Posterior cingulate gyrus (tissue), 11 donors: ENCODE measurements at regions not wholly inside any gene's neighbourhood (a gene's known extent, or its start where the extent isn't known, plus 50 kb on each side); places are given as distances from the start of the nearest gene placed in this dataset.
"Not testable (repeated sequence)": the region's sequence is repeated elsewhere in the genome, so short reads cannot be mapped to it uniquely, and the experiment has no call there.

Experiments
- DNase-seq, 10 donors: peaks; one replicate each; pipeline versions ENCODE4 v3.0.0 to v3.0.0-alpha.2; 2020 to 2021; ENCODE audit warnings: mixed read lengths in 3 of 10
- intact Hi-C: fragments of 100-400 bp; cut with DNase I; formaldehyde crosslinking; loops from one replicate; pipeline ENCODE4 v1.15.1; 2023

GRCh38 chr18:39453882-39454281, 1888.3 kb upstream of the CELF4 start:
- no peak for DNase-seq
- intact Hi-C loops, result no loop called here

GRCh38 chr18:39453356-39453755, 1887.8 kb upstream of the CELF4 start:
- no peak for DNase-seq
- intact Hi-C loops, result no loop called here

- DNase-seq, result no peak
- intact Hi-C loops, result no loop called here
Observed at GRCh38 chr18:39450958-39451357, 1885.4 kb upstream of the CELF4 start.

GRCh38 chr18:39449566-39449965, 1884.0 kb upstream of the CELF4 start:
- no peak for DNase-seq
- intact Hi-C loops, result no loop called here

GRCh38 chr18:39448942-39449341, 1883.3 kb upstream of the CELF4 start:
- intact Hi-C loops, result no loop called here
- DNase-seq, result no peak

- intact Hi-C loops, DNase-seq: not testable (repeated sequence)
Observed at GRCh38 chr18:39444957-39445356, 1879.4 kb upstream of the CELF4 start.

GRCh38 chr18:39441648-39442047, 1876.0 kb upstream of the CELF4 start:
- no peak for DNase-seq
- intact Hi-C loops, result no loop called here

GRCh38 chr18:39435996-39436395, 1870.4 kb upstream of the CELF4 start:
- intact Hi-C loops, result no loop called here
- no peak for DNase-seq

- no peak for DNase-seq
- intact Hi-C loops, result no loop called here
Observed at GRCh38 chr18:39435209-39435608, 1869.6 kb upstream of the CELF4 start.

- no peak for DNase-seq
- intact Hi-C loops, result no loop called here
Observed at GRCh38 chr18:39434223-39434920, 1868.8 kb upstream of the CELF4 start.

- peak in 1 of 10 donors; percentile 21 for DNase-seq
- intact Hi-C loops, result no loop called here
Observed at GRCh38 chr18:39425172-39425850, 1859.7 kb upstream of the CELF4 start.

GRCh38 chr18:39424261-39424660, 1858.7 kb upstream of the CELF4 start:
- intact Hi-C loops, result no loop called here
- DNase-seq, result no peak

GRCh38 chr18:39421276-39421675, 1855.7 kb upstream of the CELF4 start:
- no peak for DNase-seq
- intact Hi-C loops, result no loop called here

GRCh38 chr18:39419315-39419714, 1853.7 kb upstream of the CELF4 start:
- intact Hi-C loops, result no loop called here
- no peak for DNase-seq

GRCh38 chr18:39415471-39415870, 1849.9 kb upstream of the CELF4 start:
- intact Hi-C loops, result no loop called here
- DNase-seq, result no peak

GRCh38 chr18:39414009-39414700, 1848.6 kb upstream of the CELF4 start:
- DNase-seq, result no peak
- intact Hi-C loops, result no loop called here

GRCh38 chr18:39406941-39407340, 1841.3 kb upstream of the CELF4 start:
- intact Hi-C loops, result no loop called here
- DNase-seq, result no peak

- intact Hi-C loops, result no loop called here
- no peak for DNase-seq
Observed at GRCh38 chr18:39403121-39403520, 1837.5 kb upstream of the CELF4 start.

GRCh38 chr18:39399662-39400061, 1834.1 kb upstream of the CELF4 start:
- no peak for DNase-seq
- intact Hi-C loops, result no loop called here

- no peak for DNase-seq
- intact Hi-C loops, result no loop called here
Observed at GRCh38 chr18:39396168-39396567, 1830.6 kb upstream of the CELF4 start.

GRCh38 chr18:39389800-39390379, 1824.3 kb upstream of the CELF4 start:
- peak in 2 of 10 donors; percentile 52 to 61 for DNase-seq
- intact Hi-C loops, result no loop called here
